PC-9 (cell line): ENCODE measurements at regions not wholly inside any gene's neighbourhood (a gene's known extent, or its start where the extent isn't known, plus 50 kb on each side); places are given as distances from the start of the nearest gene placed in this dataset.

ENCODE experiments used
- CTCF ChIP-seq: fragments of 200-600 bp; sonication (generic); conservative IDR thresholded peaks from 2 replicates; pipeline ENCODE4 v1.6.1; 2017; ENCODE audit warnings: mixed run types, antibody characterized with exemption, mild to moderate bottlenecking, moderate library complexity
- EZH2 ChIP-seq: fragments of 200-600 bp; sonication (generic); IDR thresholded peaks from 2 replicates; pipeline ENCODE4 v1.8.0; 2017; ENCODE audit warnings: antibody characterized with exemption, low read depth

- TF ChIP-seq EZH2 = no peak
- no peak for TF ChIP-seq CTCF
These were observed 57.2 kb upstream of the CISTR start for GRCh38 chr12:53809005-53809404.
